Endothelial cell of umbilical vein (primary cell): ENCODE measurements at regions not wholly inside any gene's neighbourhood (a gene's known extent, or its start where the extent isn't known, plus 50 kb on each side); places are given as distances from the start of the nearest gene placed in this dataset.

Experiments
- BruUV-seq: library from RNA; stranded (reverse); fragments of 400-500 nt; replicated peaks from 2 replicates; lab custom pipeline; 2021; lab: Mats Ljungman, UMichigan
- CTCF ChIA-PET: fragments of 300-600, 350-600 bp; sonication (Branson Sonifier 250); formaldehyde crosslinking; loops from one replicate; lab custom pipeline; 2021; ENCODE audit warnings: antibody characterized with exemption, inconsistent platforms; lab: Charles Lee
- POLR2A ChIA-PET: fragments of 300-600, 350-600 bp; sonication (Branson Sonifier 250); formaldehyde crosslinking; loops from one replicate; lab custom pipeline; 2021; ENCODE audit warnings: antibody characterized with exemption, inconsistent platforms; lab: Charles Lee
- DNase-seq: peaks from one replicate; pipeline ENCODE4 v3.0.0-alpha.2; 2011; ENCODE audit warnings: low read depth, low spot score
- FAIRE-seq: peaks from 2 replicates; lab custom pipeline; 2011; peaks lifted over from hg19 to GRCh38; lab: Jason Lieb, UNC
- H2AFZ ChIP-seq: 2 replicates; pipeline ENCODE4 v1.6.0; 2012; ENCODE audit warnings: low read depth, low read length, control low read depth, inconsistent platforms
- H3K27ac ChIP-seq: 2 replicates; pipeline ENCODE4 v1.5.1; 2011; ENCODE audit warnings: low read depth, mild to moderate bottlenecking, control low read depth, low read length, moderate library complexity; ENCODE audit not compliant: insufficient read depth
- H3K27me3 ChIP-seq, 2 experiments: 2 replicates each; pipeline versions ENCODE4 v1.6.0 to v1.6.1; 2011; ENCODE audit warnings: low read length in 2 of 2, mixed read lengths in 1 of 2; ENCODE audit not compliant: control insufficient read depth in 2 of 2, insufficient read depth in 2 of 2
- H3K36me3 ChIP-seq, 2 experiments: 2 replicates in 1 of 2; 3 replicates in 1 of 2; pipeline ENCODE4 v1.5.1; 2011; ENCODE audit warnings: low read length in 2 of 2, mild to moderate bottlenecking in 1 of 2, moderate library complexity in 1 of 2; ENCODE audit not compliant: control insufficient read depth in 2 of 2, insufficient read depth in 2 of 2; ENCODE audit errors: extremely low read depth in 1 of 2
- H3K4me1 ChIP-seq: 3 replicates; pipeline ENCODE4 v1.5.1; 2011; ENCODE audit warnings: mild to moderate bottlenecking, low read length; ENCODE audit not compliant: control insufficient read depth, insufficient read depth; ENCODE audit errors: extremely low read depth
- H3K4me2 ChIP-seq: 2 replicates; pipeline ENCODE4 v1.6.1; 2011; ENCODE audit warnings: low read length, control low read depth, mixed read lengths; ENCODE audit not compliant: insufficient read depth
- H3K4me3 ChIP-seq, 3 experiments: fragments of 200-600 bp in 1 of 3; sonication (generic), shearing (Covaris generic) in 1 of 3; replicated peaks in 1 of 3; 2 replicates each; pipeline ENCODE4 v1.5.1; 2011 to 2016; ENCODE audit warnings: control low read depth in 3 of 3, low read length in 3 of 3, mild to moderate bottlenecking in 2 of 3, inconsistent platforms in 1 of 3, low read depth in 1 of 3, moderate library complexity in 1 of 3; ENCODE audit not compliant: insufficient read depth in 1 of 3
- H3K79me2 ChIP-seq: 2 replicates; pipeline ENCODE4 v1.6.0; 2012; ENCODE audit warnings: low read length, inconsistent platforms; ENCODE audit not compliant: control insufficient read depth, insufficient read depth
- H3K9ac ChIP-seq: replicated peaks from 2 replicates; pipeline ENCODE3; 2011; ENCODE audit warnings: low read length, control low read depth; ENCODE audit not compliant: insufficient read depth; ENCODE audit errors: extremely low read depth
- H3K9me1 ChIP-seq: replicated peaks from 3 replicates; pipeline ENCODE4 v1.6.0; 2011; ENCODE audit warnings: mild to moderate bottlenecking, low read length; ENCODE audit not compliant: control insufficient read depth, insufficient read depth; ENCODE audit errors: extremely low read depth
- H3K9me3 ChIP-seq: replicated peaks from 2 replicates; pipeline ENCODE4 v1.5.1; 2012; ENCODE audit warnings: low read length, inconsistent platforms; ENCODE audit not compliant: control insufficient read depth, insufficient read depth
- H4K20me1 ChIP-seq: replicated peaks from 2 replicates; pipeline ENCODE3; 2011; ENCODE audit warnings: mild to moderate bottlenecking, low read length; ENCODE audit not compliant: control insufficient read depth, insufficient read depth; ENCODE audit errors: extremely low read depth
- EZH2 ChIP-seq: IDR thresholded peaks from 2 replicates; pipeline ENCODE4 v1.6.1; 2012; ENCODE audit warnings: borderline replicate concordance, low read depth, mild to moderate bottlenecking, moderate library complexity, low read length, inconsistent platforms; ENCODE audit not compliant: severe bottlenecking
- FOS ChIP-seq: IDR thresholded peaks from 2 replicates; pipeline ENCODE4 v1.6.1; 2011; ENCODE audit warnings: mild to moderate bottlenecking, low read length, moderate library complexity, borderline replicate concordance; ENCODE audit not compliant: insufficient read depth
- GATA2 ChIP-seq: IDR thresholded peaks from 2 replicates; pipeline ENCODE4 v1.7.0; 2011; ENCODE audit warnings: low read depth, mild to moderate bottlenecking, moderate library complexity, mixed read lengths, low read length; ENCODE audit not compliant: insufficient read length, insufficient read depth
- JUN ChIP-seq: IDR thresholded peaks from 2 replicates; pipeline ENCODE4 v1.6.1; 2011; ENCODE audit warnings: borderline replicate concordance, low read depth; ENCODE audit not compliant: insufficient read length, insufficient read depth
- MAX ChIP-seq: IDR thresholded peaks from 2 replicates; pipeline ENCODE4 v1.6.1; 2011; ENCODE audit not compliant: insufficient read depth, insufficient read length
- MYC ChIP-seq: IDR thresholded peaks from one replicate; pipeline ENCODE4 v1.6.1; 2011; ENCODE audit warnings: mild to moderate bottlenecking, low read depth, low read length
- POLR2A ChIP-seq: IDR thresholded peaks from 2 replicates; pipeline ENCODE4 v1.6.1; 2012; ENCODE audit warnings: low read depth, mild to moderate bottlenecking, control low read depth, low read length
- POLR2AphosphoS5 ChIP-seq: IDR thresholded peaks from 2 replicates; pipeline ENCODE4 v1.6.1; 2012; ENCODE audit warnings: low read depth, mild to moderate bottlenecking, control low read depth, low read length, moderate library complexity; ENCODE audit not compliant: insufficient read depth
- dilution Hi-C: fragments of 300-500 bp; cut with MboI; formaldehyde crosslinking; loops from one replicate; pipeline ENCODE4 v1.15.0; 2019; ENCODE audit warnings: low sequenced_read_pairs; ENCODE audit not compliant: extremely low pct_ligation_motif_present
- intact Hi-C: fragments of 100-400 bp; cut with micrococcal nuclease; formaldehyde crosslinking; loops from one replicate; pipeline ENCODE4 v1.10.0; 2022
- TF ChIP-seq, protein P1 (sequence below), 2 donors: IDR thresholded peaks; 1 replicate in 1 of 2; 2 replicates in 1 of 2; pipeline ENCODE4 v1.5.1; 2011; ENCODE audit warnings: low read length in 2 of 2, mild to moderate bottlenecking in 2 of 2, moderate library complexity in 2 of 2, control low read depth in 1 of 2, inconsistent platforms in 1 of 2, low read depth in 1 of 2; ENCODE audit not compliant: insufficient read depth in 1 of 2; ENCODE audit errors: extremely low read depth in 1 of 2

DNA sequence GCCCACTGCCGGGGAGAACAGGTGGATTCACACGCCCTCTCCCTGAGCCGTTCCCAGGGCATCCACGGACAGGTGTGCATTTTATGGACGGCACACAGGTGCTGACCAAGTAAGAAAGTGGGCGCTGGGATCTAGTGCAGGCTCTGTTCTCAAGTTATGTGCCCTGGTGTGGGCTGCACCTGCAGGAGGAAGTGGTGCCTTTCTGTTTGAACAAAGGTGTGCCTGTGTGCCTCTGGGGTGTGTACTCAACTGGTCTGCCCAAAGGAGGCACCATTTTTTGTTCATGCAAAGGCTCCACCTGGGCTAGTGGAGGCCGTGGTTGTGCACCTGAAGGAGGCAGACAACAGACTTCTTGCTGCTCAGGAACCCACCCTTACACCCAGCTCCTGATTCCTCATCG, 88.2 kb upstream of the HK2 start:
- Histone ChIP-seq H3K4me3 (no peak overlapping the region), H4K20me1 (no peaks in the 10 kb centered on the region), H3K36me3 (no peaks in the 10 kb centered on the region), H3K9ac (no peak overlapping the region), H3K27ac (no peak overlapping the region), H3K4me2 (no peak overlapping the region), H3K9me3 (no peaks in the 10 kb centered on the region), H2AFZ (no peak overlapping the region), H3K9me1 (no peaks in the 10 kb centered on the region), H3K4me1 (peaks cover 9% of the 10 kb centered on the region), H3K79me2 (no peaks in the 10 kb centered on the region), H3K27me3 (peaks cover 0 to 6% of the 10 kb centered on the region in 2 experiments)
- intact Hi-C loops (no loop called here), dilution Hi-C loops (no loop called here)
- BruUV-seq: no TSS peak
- POLR2A ChIA-PET: no interaction called here
- TF ChIP-seq POLR2A (no peak), POLR2AphosphoS5 (no peak), EZH2 (no peak), MYC (no peak), FOS (no peak), MAX (no peak), JUN (no peak), GATA2 (no peak)
- TF ChIP-seq, protein P1, sequence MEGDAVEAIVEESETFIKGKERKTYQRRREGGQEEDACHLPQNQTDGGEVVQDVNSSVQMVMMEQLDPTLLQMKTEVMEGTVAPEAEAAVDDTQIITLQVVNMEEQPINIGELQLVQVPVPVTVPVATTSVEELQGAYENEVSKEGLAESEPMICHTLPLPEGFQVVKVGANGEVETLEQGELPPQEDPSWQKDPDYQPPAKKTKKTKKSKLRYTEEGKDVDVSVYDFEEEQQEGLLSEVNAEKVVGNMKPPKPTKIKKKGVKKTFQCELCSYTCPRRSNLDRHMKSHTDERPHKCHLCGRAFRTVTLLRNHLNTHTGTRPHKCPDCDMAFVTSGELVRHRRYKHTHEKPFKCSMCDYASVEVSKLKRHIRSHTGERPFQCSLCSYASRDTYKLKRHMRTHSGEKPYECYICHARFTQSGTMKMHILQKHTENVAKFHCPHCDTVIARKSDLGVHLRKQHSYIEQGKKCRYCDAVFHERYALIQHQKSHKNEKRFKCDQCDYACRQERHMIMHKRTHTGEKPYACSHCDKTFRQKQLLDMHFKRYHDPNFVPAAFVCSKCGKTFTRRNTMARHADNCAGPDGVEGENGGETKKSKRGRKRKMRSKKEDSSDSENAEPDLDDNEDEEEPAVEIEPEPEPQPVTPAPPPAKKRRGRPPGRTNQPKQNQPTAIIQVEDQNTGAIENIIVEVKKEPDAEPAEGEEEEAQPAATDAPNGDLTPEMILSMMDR (IDR thresholded peaks at IDR 0.05; ENCODE audit: extremely low read depth in 1 of 2, insufficient read depth in 1 of 2, low read depth in 1 of 2, low read length in 2 of 2): no peak
- no peak for FAIRE-seq
- CTCF ChIA-PET: no interaction called here
- DNase-seq: no peak
